ENCODE measurements at regions not wholly inside any gene's neighbourhood (a gene's known extent, or its start where the extent isn't known, plus 50 kb on each side); places are given as distances from the start of the nearest gene placed in this dataset.

GRCh38 chr1:22247527-22248245 is 104.8 kb upstream of the WNT4 start:
- Mint-ChIP-seq H3K4me3 (no peak overlapping the region), H3K4me1 (peaks cover 63% of the 10 kb centered on the region), H3K36me3 (no peaks in the 10 kb centered on the region), H3K27ac (no peak overlapping the region), H3K9me3 (peaks cover 2% of the 10 kb centered on the region), H3K27me3 (ENCODE audit: insufficient read depth, low read depth) (peaks cover 23% of the 10 kb centered on the region)
- Histone ChIP-seq H3K27me3 (peaks cover 94% of the 10 kb centered on the region), H3K9ac (no peak overlapping the region), H4K20me1 (ENCODE audit: low read depth) (peaks cover 48% of the 10 kb centered on the region), H3K9me3 (ENCODE audit: low read depth) (no peaks in the 10 kb centered on the region), H3F3A (ENCODE audit: low read depth) (peaks cover 11% of the 10 kb centered on the region), H3K36me3 (no peaks in the 10 kb centered on the region), H2AFZ (replicated peaks) (no peak overlapping the region), H3K4me1 (peaks cover 21% of the 10 kb centered on the region), H3K4me3 (no peak overlapping the region), H3K79me2 (ENCODE audit: low read depth) (no peaks in the 10 kb centered on the region), H3K4me2 (no peak overlapping the region), H3K27ac (no peak overlapping the region)
- no peak for DNase-seq (ENCODE audit: low spot score)
- no peak for TF ChIP-seq EZH2phosphoT487 (IDR thresholded peaks at IDR 0.05)
- TF ChIP-seq EZH2 (IDR thresholded peaks at IDR 0.05) = no peak
- no peak for TF ChIP-seq CTCF (IDR thresholded peaks at IDR 0.05)

GRCh38 chr1:22248746-22249145 is 105.8 kb upstream of the WNT4 start:
- Mint-ChIP-seq H3K4me3 (no peak overlapping the region), H3K27me3 (ENCODE audit: insufficient read depth, low read depth) (peaks cover 29% of the 10 kb centered on the region), H3K36me3 (no peaks in the 10 kb centered on the region), H3K9me3 (peaks cover 2% of the 10 kb centered on the region), H3K4me1 (peaks cover 67% of the 10 kb centered on the region), H3K27ac (no peak overlapping the region)
- H3K4me3 ChIP-seq = no peak overlapping the region
- no peaks in the 10 kb centered on the region for H3K79me2 ChIP-seq (ENCODE audit: low read depth)
- H3K9ac ChIP-seq = no peak overlapping the region
- DNase-seq (ENCODE audit: low spot score) = no peak
- no peak for TF ChIP-seq CTCF (IDR thresholded peaks at IDR 0.05)
- TF ChIP-seq EZH2 (IDR thresholded peaks at IDR 0.05) = no peak
- TF ChIP-seq EZH2phosphoT487 (IDR thresholded peaks at IDR 0.05) = no peak
- peaks cover 14% of the 10 kb centered on the region for H3K4me1 ChIP-seq
- no peaks in the 10 kb centered on the region for H3K36me3 ChIP-seq
- H3F3A ChIP-seq (ENCODE audit: low read depth) = peaks cover 11% of the 10 kb centered on the region
- H3K4me2 ChIP-seq = no peak overlapping the region
- H4K20me1 ChIP-seq (ENCODE audit: low read depth) = peaks cover 50% of the 10 kb centered on the region
- no peaks in the 10 kb centered on the region for H3K9me3 ChIP-seq (ENCODE audit: low read depth)
- H3K27me3 ChIP-seq = peaks cover 94% of the 10 kb centered on the region
- no peak overlapping the region for H2AFZ ChIP-seq (replicated peaks)
- no peak overlapping the region for H3K27ac ChIP-seq

GRCh38 chr1:22249928-22250680 is 107.2 kb upstream of the WNT4 start:
- peaks cover 53% of the 10 kb centered on the region for H4K20me1 ChIP-seq (ENCODE audit: low read depth)
- no peak overlapping the region for H3K4me2 ChIP-seq
- DNase-seq (ENCODE audit: low spot score) = no peak
- no peaks in the 10 kb centered on the region for H3K9me3 ChIP-seq (ENCODE audit: low read depth)
- H3F3A ChIP-seq (ENCODE audit: low read depth) = peaks cover 11% of the 10 kb centered on the region
- H3K4me3 ChIP-seq = no peak overlapping the region
- H3K4me3 Mint-ChIP-seq = peak overlapping the region; percentile 23
- peaks cover 71% of the 10 kb centered on the region for H3K4me1 Mint-ChIP-seq
- H3K27me3 ChIP-seq = peaks cover 94% of the 10 kb centered on the region
- H3K36me3 Mint-ChIP-seq = no peaks in the 10 kb centered on the region
- peak overlapping the region; percentile 51 for H3K27ac Mint-ChIP-seq
- peaks cover 2% of the 10 kb centered on the region for H3K9me3 Mint-ChIP-seq
- TF ChIP-seq EZH2phosphoT487 (IDR thresholded peaks at IDR 0.05) (no peak), CTCF (IDR thresholded peaks at IDR 0.05) (no peak), EZH2 (IDR thresholded peaks at IDR 0.05) (no peak)
- no peaks in the 10 kb centered on the region for H3K36me3 ChIP-seq
- H3K27ac ChIP-seq = no peak overlapping the region
- peaks cover 10% of the 10 kb centered on the region for H3K4me1 ChIP-seq
- H3K79me2 ChIP-seq (ENCODE audit: low read depth) = no peaks in the 10 kb centered on the region
- no peak overlapping the region for H3K9ac ChIP-seq
- H3K27me3 Mint-ChIP-seq (ENCODE audit: insufficient read depth, low read depth) = peaks cover 29% of the 10 kb centered on the region
- H2AFZ ChIP-seq (replicated peaks) = no peak overlapping the region

Measured in neural progenitor cell (in vitro differentiated cells).